ENCODE measurements at regions not wholly inside any gene's neighbourhood (a gene's known extent, or its start where the extent isn't known, plus 50 kb on each side); places are given as distances from the start of the nearest gene placed in this dataset.

DNA sequence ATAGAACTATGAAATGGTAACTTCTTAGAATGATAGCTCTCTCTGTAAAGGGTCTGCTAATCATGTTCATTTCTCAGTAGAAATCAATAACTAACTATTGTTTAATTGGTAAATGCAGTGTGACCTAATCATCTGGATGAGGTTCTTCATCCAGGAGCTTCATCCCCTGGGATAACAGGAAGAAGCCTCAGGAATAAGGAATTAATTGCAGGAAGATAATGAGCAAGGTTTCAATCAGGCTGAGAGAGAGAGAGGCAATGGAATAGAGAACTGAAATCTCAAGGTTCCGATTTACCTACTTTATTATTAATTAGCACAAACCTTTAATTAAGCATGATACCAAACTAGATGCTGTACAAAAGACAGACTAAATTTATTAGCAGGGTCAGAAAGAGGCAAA lies 499.7 kb downstream of the MAT2B start:
- H3K4me3 Mint-ChIP-seq = no peak overlapping the region
- H3K36me3 Mint-ChIP-seq (ENCODE audit: low read depth) = no peaks in the 10 kb centered on the region
- H3K9me3 Mint-ChIP-seq = no peaks in the 10 kb centered on the region
- no peaks in the 10 kb centered on the region for H3K27me3 Mint-ChIP-seq
- intact Hi-C loops (cut with micrococcal nuclease) = no loop called here
- no peak overlapping the region for H3K27ac Mint-ChIP-seq
- H3K4me1 Mint-ChIP-seq (ENCODE audit: low read depth) = peaks cover 3% of the 10 kb centered on the region

DNA sequence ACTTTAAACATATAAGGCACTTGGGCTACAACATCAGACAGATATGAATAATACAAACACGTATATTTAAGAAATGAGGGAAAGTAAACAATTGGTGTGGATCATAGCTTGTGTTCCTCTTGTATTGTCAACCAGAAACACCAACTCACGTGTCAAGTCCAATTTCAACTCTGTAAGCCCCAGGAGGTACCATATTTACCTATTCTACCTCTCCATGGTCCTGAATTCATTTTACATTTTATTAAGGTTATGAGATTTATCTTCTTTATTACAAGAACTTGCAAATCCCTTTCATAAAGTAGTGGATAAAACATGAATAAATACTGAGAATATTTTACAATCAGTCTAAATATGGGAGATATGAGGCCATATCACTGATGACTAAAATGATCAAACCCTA lies 501.6 kb downstream of the MAT2B start:
- Mint-ChIP-seq H3K4me1 (ENCODE audit: low read depth) (no peaks in the 10 kb centered on the region), H3K9me3 (no peaks in the 10 kb centered on the region), H3K4me3 (no peak overlapping the region), H3K27me3 (no peaks in the 10 kb centered on the region), H3K27ac (no peak overlapping the region), H3K36me3 (ENCODE audit: low read depth) (no peaks in the 10 kb centered on the region)
- intact Hi-C loops (cut with micrococcal nuclease) = no loop called here

DNA sequence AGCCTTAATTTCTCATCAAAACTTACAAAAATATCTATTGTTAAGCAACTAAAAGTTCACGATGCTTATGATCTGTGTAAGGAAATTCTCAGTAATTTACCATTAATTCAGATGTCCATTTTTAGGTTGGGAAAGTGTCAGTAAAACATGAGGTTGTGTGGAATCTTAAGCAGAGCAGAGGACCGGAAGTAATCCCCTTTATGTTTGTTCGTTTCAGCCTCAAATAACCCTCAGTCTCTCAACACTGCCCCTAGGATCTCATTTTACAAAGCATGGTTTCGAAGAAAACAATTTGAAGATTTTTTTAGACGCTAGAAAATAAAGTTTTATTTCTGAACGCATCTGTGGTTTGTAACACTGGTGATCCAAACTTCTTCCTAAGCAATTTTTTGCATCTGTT lies 504.2 kb downstream of the MAT2B start:
- Mint-ChIP-seq H3K4me1 (ENCODE audit: low read depth) (no peaks in the 10 kb centered on the region), H3K27me3 (no peaks in the 10 kb centered on the region)
- intact Hi-C loops (cut with micrococcal nuclease) = loop anchor here (5.0 kb wide), 3 partner anchors 447 to 1453 kb away; no protein-coding TSS in a partner anchor

DNA sequence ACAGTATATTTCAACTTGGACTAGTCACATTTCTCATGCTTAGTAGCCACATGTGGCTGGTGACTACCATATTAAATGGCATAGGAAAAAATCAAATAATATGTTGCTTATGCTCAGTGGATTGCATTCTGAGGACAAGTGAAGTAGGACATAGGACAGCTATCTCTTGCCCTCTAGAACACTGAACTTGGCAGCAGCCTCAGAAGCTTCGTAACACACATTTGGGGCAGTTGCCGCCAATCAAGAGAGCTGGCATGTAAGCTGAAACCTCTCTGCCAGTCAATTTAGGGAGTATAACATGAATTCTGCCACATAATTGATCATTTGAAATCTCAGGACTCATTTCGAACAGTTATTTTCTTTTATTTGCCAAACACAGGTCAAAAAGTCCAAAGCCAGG lies 505.5 kb downstream of the MAT2B start:
- intact Hi-C loops (cut with micrococcal nuclease) = loop anchor here (5.0 kb wide), 3 partner anchors 449 to 1451 kb away; no protein-coding TSS in a partner anchor
- no peaks in the 10 kb centered on the region for H3K9me3 Mint-ChIP-seq
- H3K4me3 Mint-ChIP-seq = no peak overlapping the region
- H3K27ac Mint-ChIP-seq = no peak overlapping the region
- H3K4me1 Mint-ChIP-seq (ENCODE audit: low read depth) = no peaks in the 10 kb centered on the region
- no peaks in the 10 kb centered on the region for H3K36me3 Mint-ChIP-seq (ENCODE audit: low read depth)
- H3K27me3 Mint-ChIP-seq = no peaks in the 10 kb centered on the region

More for the DNA sequence above, 504.2 kb downstream of the MAT2B start:
- no peaks in the 10 kb centered on the region for H3K9me3 Mint-ChIP-seq
- H3K27ac Mint-ChIP-seq = no peak overlapping the region
- no peaks in the 10 kb centered on the region for H3K36me3 Mint-ChIP-seq (ENCODE audit: low read depth)
- no peak overlapping the region for H3K4me3 Mint-ChIP-seq

DNA sequence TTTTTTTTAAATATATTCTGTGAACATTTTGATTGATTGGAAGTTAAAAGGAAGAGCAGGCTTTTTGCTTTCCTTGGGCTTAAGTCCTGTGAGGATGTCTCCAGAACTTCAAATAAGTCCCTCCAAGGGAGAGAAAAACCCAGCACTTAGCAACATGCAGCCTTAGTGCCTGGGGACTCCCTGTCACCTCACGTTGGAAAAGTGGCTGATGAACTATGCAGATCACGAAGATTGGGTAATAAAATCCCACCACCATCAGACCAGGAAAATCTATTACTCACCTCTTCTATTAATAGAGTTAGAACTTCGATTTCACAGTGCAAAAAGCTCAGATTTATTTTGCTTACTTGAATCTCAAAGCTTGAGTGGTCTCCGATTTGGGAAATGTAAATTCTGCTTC lies 507.0 kb downstream of the MAT2B start:
- Mint-ChIP-seq H3K36me3 (ENCODE audit: low read depth) (no peaks in the 10 kb centered on the region), H3K9me3 (no peaks in the 10 kb centered on the region), H3K27ac (no peak overlapping the region), H3K4me3 (no peak overlapping the region), H3K4me1 (ENCODE audit: low read depth) (no peaks in the 10 kb centered on the region), H3K27me3 (no peaks in the 10 kb centered on the region)
- intact Hi-C loops (cut with micrococcal nuclease) = loop anchor here (5.0 kb wide), 3 partner anchors 450 to 1450 kb away; no protein-coding TSS in a partner anchor

DNA sequence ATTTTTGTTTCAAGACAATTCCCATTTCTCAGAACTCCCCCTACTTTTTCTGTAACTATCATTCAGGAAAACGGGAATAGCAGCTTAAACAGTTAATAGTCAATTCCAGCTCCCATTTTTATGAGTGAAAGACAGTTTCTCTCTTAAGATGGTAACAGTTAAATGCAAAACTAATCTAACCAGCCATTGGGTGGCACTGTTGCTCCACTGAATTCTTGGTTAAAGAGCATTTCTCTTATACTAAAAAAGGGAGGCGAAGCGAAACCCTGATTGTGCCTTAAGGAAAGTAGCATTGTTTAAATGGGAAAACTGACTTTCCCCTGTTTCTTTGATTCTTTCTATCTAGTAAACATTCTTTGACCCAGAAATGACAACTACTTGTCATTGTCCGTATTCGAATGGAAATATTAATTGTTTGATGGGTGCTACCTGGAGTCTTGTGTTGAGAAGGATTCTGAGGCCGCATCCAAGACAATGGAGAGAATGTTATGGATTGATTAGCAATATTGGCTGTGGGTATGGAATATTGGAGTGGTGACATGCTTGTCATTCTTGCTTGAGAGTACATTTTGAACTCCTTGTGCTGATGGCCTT lies 507.8 kb downstream of the MAT2B start:
- H3K4me1 Mint-ChIP-seq (ENCODE audit: low read depth) = no peaks in the 10 kb centered on the region
- H3K36me3 Mint-ChIP-seq (ENCODE audit: low read depth) = no peaks in the 10 kb centered on the region
- H3K27ac Mint-ChIP-seq = no peak overlapping the region
- intact Hi-C loops (cut with micrococcal nuclease) = loop anchor here (1.0 to 5.0 kb wide), 4 partner anchors 451 to 1449 kb away; no protein-coding TSS in a partner anchor
- no peak overlapping the region for H3K4me3 Mint-ChIP-seq
- no peaks in the 10 kb centered on the region for H3K27me3 Mint-ChIP-seq
- no peaks in the 10 kb centered on the region for H3K9me3 Mint-ChIP-seq

DNA sequence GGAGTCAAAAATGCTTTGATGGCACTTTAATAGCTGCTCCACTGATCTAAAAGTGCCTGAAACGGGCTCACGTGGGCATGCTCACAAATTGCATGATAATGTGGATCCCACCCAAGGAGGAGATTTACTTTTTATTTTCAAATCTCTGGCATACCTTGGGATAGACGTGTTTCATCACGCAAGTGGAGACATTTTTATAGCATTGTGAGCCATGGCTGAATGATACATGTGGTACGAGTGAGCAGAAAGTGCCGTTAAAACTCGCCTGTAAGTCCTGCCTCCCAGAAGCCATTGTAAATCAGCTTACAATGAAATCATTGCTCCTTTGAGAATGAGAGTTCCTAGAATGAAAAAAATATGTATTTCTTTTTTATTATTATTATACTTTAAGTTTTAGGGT lies 514.7 kb downstream of the MAT2B start:
- no peak overlapping the region for H3K27ac Mint-ChIP-seq
- intact Hi-C loops (cut with micrococcal nuclease) = no loop called here
- H3K27me3 Mint-ChIP-seq = no peaks in the 10 kb centered on the region
- no peaks in the 10 kb centered on the region for H3K4me1 Mint-ChIP-seq (ENCODE audit: low read depth)
- no peaks in the 10 kb centered on the region for H3K9me3 Mint-ChIP-seq
- no peaks in the 10 kb centered on the region for H3K36me3 Mint-ChIP-seq (ENCODE audit: low read depth)
- no peak overlapping the region for H3K4me3 Mint-ChIP-seq

DNA sequence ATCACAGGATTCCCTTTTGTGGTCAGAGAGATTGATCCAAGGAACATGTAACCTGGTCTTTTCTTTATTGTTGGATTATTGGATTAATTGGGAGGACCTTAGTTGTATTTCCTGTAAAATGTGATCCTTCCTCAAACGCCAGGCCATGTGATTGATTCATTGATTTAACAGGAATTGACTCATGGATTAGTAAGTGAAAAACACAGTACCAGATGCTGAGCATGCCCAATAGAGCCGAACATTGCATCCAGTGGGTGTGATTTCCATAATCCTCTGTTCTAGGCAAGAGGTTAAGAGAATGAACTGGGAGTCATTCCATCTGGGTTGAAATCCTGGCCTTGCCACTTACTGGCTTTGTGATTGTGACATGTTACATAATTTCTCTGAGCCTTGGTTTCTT lies 522.3 kb downstream of the MAT2B start:
- Mint-ChIP-seq H3K36me3 (ENCODE audit: low read depth) (no peaks in the 10 kb centered on the region), H3K27ac (no peak overlapping the region), H3K4me1 (ENCODE audit: low read depth) (no peaks in the 10 kb centered on the region), H3K4me3 (no peak overlapping the region), H3K27me3 (no peaks in the 10 kb centered on the region), H3K9me3 (no peaks in the 10 kb centered on the region)
- intact Hi-C loops (cut with micrococcal nuclease) = no loop called here

DNA sequence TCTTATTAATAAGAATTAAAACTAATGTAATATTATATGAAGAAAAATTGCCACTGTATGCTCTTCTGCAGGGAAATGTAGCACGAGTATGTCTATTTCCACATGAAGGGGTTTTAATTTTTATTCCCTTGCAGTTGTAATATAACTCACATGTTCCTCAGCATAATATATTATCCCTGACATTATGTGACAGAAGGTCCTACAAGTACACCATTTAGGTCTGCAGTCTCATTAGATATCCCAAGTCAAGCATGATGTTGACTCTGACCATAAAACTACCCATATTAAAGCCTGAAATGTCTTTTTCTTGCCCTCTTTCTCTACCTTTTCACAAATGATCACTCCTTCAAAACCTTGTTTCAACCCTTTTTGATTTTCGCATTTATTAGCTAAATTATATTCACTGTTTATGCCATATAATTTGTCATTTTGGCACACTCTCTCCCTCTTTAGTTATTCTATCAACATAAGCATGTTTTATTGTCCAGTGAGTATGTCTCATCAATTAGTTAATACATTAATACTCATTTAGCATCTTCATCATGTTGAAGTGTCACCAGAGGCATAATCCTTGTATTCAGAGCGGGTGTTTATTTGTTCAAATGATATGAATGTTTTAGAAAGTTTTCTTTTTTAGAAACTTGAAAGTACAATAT lies 532.8 kb downstream of the MAT2B start:
- Mint-ChIP-seq H3K9me3 (no peaks in the 10 kb centered on the region), H3K36me3 (ENCODE audit: low read depth) (no peaks in the 10 kb centered on the region), H3K4me3 (no peak overlapping the region), H3K4me1 (ENCODE audit: low read depth) (no peaks in the 10 kb centered on the region), H3K27ac (no peak overlapping the region), H3K27me3 (no peaks in the 10 kb centered on the region)
- intact Hi-C loops (cut with micrococcal nuclease) = no loop called here

DNA sequence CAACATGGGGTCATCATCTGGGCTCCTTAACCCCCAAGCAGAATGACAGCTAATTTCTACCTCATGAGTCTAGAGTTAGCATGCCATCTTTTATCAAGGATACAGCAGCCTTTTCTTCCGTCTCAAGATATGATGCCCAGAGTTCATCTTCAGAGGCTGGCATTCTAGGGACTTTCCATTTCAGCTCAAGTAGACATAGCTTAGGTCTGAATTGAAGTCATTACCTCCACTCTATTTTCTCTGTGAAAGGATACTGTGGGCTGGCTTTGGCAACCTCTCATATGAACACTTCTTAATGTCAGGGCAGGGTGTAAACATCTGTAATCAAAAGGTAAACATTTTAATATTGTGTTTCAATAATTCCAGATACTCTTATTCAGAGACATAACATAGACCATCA lies 535.7 kb downstream of the MAT2B start:
- intact Hi-C loops (cut with micrococcal nuclease) = no loop called here
- H3K27ac Mint-ChIP-seq = no peak overlapping the region
- no peaks in the 10 kb centered on the region for H3K27me3 Mint-ChIP-seq
- no peak overlapping the region for H3K4me3 Mint-ChIP-seq
- H3K36me3 Mint-ChIP-seq (ENCODE audit: low read depth) = no peaks in the 10 kb centered on the region
- no peaks in the 10 kb centered on the region for H3K9me3 Mint-ChIP-seq
- H3K4me1 Mint-ChIP-seq (ENCODE audit: low read depth) = no peaks in the 10 kb centered on the region

DNA sequence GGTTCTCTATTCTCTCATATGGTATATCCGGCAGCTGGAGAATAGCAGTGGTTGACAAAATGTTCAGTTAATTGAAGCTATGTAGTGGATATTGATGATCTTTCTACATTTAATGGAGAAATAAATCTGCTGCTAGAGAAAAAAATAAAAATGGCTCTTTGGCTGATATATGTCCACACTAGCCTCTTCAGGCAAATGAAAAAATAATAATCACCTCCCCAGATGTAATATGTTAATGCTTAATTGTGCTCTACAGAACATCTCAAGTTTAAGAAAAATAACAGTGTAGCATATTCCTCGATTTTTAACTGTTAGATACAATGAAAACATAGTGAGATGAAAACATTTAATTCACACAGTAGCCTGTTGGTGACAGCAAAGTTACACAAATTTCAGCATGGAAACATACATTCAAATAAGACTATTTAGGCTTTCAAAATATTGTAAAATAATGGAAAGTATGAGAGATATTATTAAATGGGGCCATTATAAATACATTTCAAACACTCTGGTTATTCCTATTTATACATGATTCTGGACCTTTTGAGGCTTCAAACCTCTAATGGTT lies 543.0 kb downstream of the MAT2B start:
- H3K27me3 Mint-ChIP-seq = peaks cover 2% of the 10 kb centered on the region
- no peak overlapping the region for H3K4me3 Mint-ChIP-seq
- no peaks in the 10 kb centered on the region for H3K36me3 Mint-ChIP-seq (ENCODE audit: low read depth)
- H3K4me1 Mint-ChIP-seq (ENCODE audit: low read depth) = no peaks in the 10 kb centered on the region
- intact Hi-C loops (cut with micrococcal nuclease) = no loop called here
- no peaks in the 10 kb centered on the region for H3K9me3 Mint-ChIP-seq
- no peak overlapping the region for H3K27ac Mint-ChIP-seq

DNA sequence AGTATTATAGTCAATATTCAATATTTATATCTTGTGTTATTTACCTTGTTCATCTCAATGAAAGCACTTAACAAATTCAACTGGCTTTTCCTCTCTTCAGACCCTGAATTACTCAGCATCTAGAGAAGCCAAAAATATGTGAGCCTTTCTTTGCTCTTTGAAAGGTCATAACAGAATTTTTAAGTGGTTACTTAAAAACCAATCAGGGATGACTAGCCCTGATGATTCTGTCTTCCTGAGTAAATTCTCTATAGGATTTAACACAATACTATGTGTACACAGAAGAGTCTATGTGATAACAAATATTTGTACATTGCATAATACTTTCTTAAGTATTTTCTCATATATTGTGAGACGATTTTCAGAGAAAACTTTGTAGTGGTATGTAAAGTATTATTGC lies 546.3 kb downstream of the MAT2B start:
- Mint-ChIP-seq H3K9me3 (no peaks in the 10 kb centered on the region), H3K27me3 (no peaks in the 10 kb centered on the region), H3K27ac (no peak overlapping the region), H3K36me3 (ENCODE audit: low read depth) (no peaks in the 10 kb centered on the region), H3K4me3 (no peak overlapping the region), H3K4me1 (ENCODE audit: low read depth) (no peaks in the 10 kb centered on the region)
- intact Hi-C loops (cut with micrococcal nuclease) = no loop called here

DNA sequence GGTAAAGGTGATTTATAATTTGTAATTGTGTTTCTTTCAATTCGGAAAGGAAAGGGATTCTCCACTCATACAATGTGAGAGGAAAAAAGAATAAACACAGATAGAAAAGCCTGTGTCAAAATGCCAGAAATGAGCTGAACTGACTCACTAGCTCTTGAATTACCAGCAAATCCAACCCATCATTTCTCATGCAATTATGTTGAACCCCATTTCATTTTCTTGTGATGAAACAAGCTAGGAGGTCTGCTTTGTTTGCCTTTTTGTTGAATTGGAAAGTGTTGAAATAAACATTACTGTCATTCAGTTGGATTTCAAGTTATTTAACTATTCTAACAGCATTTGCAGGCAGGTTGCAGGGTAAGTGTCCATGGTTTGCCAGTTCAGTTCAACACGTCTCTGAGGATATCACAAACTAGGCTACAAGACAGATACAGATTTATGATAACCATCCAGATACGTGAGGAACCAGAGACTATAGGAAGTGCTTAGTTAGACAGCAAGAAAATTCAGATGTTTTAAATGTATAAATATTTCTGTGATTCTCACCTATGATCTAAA lies 547.2 kb downstream of the MAT2B start:
- Mint-ChIP-seq H3K27me3 (no peaks in the 10 kb centered on the region), H3K27ac (no peak overlapping the region), H3K4me1 (ENCODE audit: low read depth) (no peaks in the 10 kb centered on the region), H3K36me3 (ENCODE audit: low read depth) (no peaks in the 10 kb centered on the region), H3K9me3 (no peaks in the 10 kb centered on the region), H3K4me3 (no peak overlapping the region)
- intact Hi-C loops (cut with micrococcal nuclease) = no loop called here

DNA sequence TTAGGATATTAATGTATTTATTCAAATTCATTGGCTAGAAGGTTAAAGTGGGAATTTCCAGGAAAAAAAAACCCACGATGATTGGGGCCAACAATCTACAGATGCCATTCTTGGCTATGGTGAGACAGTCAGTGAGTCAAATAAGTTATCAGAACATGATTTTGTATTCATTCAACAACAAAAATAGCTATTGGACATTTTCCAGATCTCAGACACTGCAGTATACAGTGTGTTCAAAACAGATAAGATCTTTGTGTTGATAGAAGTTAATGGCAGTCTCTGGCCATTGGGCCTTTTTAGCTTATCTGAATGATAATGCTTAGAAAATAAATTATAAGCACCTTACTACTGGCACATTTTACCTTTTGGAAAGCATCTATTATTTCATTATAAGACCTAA lies 547.7 kb downstream of the MAT2B start:
- intact Hi-C loops (cut with micrococcal nuclease) = no loop called here
- no peaks in the 10 kb centered on the region for H3K4me1 Mint-ChIP-seq (ENCODE audit: low read depth)
- no peak overlapping the region for H3K27ac Mint-ChIP-seq
- no peaks in the 10 kb centered on the region for H3K27me3 Mint-ChIP-seq
- H3K4me3 Mint-ChIP-seq = no peak overlapping the region
- no peaks in the 10 kb centered on the region for H3K9me3 Mint-ChIP-seq
- no peaks in the 10 kb centered on the region for H3K36me3 Mint-ChIP-seq (ENCODE audit: low read depth)

Measured in dendritic cell treated with granulocyte-macrophage colony-stimulating factor and Interleukin-4, amounts not matched to agents 40 ng/mL and 50 ng/mL, for 4 days (primary cell).